ENCODE measurements at regions not wholly inside any gene's neighbourhood (a gene's known extent, or its start where the extent isn't known, plus 50 kb on each side); places are given as distances from the start of the nearest gene placed in this dataset.
A peak's percentile ranks its signal among the peaks of the same experiment; 100 is the strongest.

GRCh38 chr2:5332925-5333324 lies 359.3 kb upstream of the SOX11 start:
- CTCF ChIA-PET: no interaction called here

DNA sequence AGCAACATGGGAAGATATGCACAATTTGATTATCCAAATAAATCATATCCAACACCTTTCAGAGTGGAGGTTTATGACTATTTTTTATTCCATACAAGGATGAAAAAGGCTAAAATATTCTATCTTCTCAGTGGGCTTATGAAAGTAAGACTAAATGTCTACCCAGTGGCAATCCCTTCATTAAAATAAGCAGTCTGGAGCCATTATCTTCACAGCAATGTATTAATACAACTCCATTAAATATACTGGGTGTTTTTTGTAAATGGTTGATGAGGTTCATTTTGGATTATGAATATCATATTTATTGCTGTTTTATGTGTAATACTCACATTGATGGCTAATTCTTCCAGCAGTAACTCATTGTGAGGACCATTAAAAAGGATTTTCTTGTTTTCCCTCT lies 352.7 kb upstream of the SOX11 start:
- Histone ChIP-seq H3K27ac (no peak overlapping the region), H3K4me1 (replicated peaks; ENCODE audit: insufficient read depth) (no peaks in the 10 kb centered on the region), H2AFZ (no peak overlapping the region), H3K9me3 (ENCODE audit: insufficient read depth, low read depth) (no peaks in the 10 kb centered on the region), H3K4me2 (no peak overlapping the region), H3K36me3 (ENCODE audit: low read depth) (no peaks in the 10 kb centered on the region), H4K20me1 (ENCODE audit: insufficient read depth) (no peaks in the 10 kb centered on the region), H3K27me3 (ENCODE audit: insufficient read depth, low read depth) (peaks cover 9% of the 10 kb centered on the region; the same call in 1 of the 2 replicates), H3F3A (ENCODE audit: insufficient read depth, low read depth) (no peaks in the 10 kb centered on the region), H3K4me3 (no peak overlapping the region), H3K9me2 (ENCODE audit: insufficient read depth) (no peaks in the 10 kb centered on the region), H3K79me2 (ENCODE audit: low read depth) (no peaks in the 10 kb centered on the region)
- no TSS peak for BruUV-seq (replicated peaks)
- DNase-seq: no peak
- intact Hi-C loops (cut with micrococcal nuclease; ENCODE audit: unreplicated experiment): no loop called here
- ChIA-PET POLR2A (ENCODE audit: unreplicated experiment) (no interaction called here), CTCF (no interaction called here)
- TF ChIP-seq, protein P1, sequence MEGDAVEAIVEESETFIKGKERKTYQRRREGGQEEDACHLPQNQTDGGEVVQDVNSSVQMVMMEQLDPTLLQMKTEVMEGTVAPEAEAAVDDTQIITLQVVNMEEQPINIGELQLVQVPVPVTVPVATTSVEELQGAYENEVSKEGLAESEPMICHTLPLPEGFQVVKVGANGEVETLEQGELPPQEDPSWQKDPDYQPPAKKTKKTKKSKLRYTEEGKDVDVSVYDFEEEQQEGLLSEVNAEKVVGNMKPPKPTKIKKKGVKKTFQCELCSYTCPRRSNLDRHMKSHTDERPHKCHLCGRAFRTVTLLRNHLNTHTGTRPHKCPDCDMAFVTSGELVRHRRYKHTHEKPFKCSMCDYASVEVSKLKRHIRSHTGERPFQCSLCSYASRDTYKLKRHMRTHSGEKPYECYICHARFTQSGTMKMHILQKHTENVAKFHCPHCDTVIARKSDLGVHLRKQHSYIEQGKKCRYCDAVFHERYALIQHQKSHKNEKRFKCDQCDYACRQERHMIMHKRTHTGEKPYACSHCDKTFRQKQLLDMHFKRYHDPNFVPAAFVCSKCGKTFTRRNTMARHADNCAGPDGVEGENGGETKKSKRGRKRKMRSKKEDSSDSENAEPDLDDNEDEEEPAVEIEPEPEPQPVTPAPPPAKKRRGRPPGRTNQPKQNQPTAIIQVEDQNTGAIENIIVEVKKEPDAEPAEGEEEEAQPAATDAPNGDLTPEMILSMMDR (conservative IDR thresholded peaks at IDR 0.05): no peak
- no peak for TF ChIP-seq EZH2 (IDR thresholded peaks at IDR 0.05; ENCODE audit: low read depth)

More at GRCh38 chr2:5332925-5333324, 359.3 kb upstream of the SOX11 start:
- no peak overlapping the region for H2AFZ ChIP-seq
- no peaks in the 10 kb centered on the region for H3K79me2 ChIP-seq (ENCODE audit: low read depth)
- H3K36me3 ChIP-seq (ENCODE audit: low read depth): no peaks in the 10 kb centered on the region
- BruUV-seq (replicated peaks): no TSS peak
- H4K20me1 ChIP-seq (ENCODE audit: insufficient read depth): no peaks in the 10 kb centered on the region
- no peaks in the 10 kb centered on the region for H3K4me1 ChIP-seq (replicated peaks; ENCODE audit: insufficient read depth)
- POLR2A ChIA-PET (ENCODE audit: unreplicated experiment): no interaction called here
- H3K4me3 ChIP-seq: no peak overlapping the region
- no peaks in the 10 kb centered on the region for H3F3A ChIP-seq (ENCODE audit: insufficient read depth, low read depth)
- DNase-seq: no peak
- TF ChIP-seq, protein P1 (conservative IDR thresholded peaks at IDR 0.05): no peak
- TF ChIP-seq EZH2 (IDR thresholded peaks at IDR 0.05; ENCODE audit: low read depth): no peak
- H3K9me2 ChIP-seq (ENCODE audit: insufficient read depth): no peaks in the 10 kb centered on the region
- no peaks in the 10 kb centered on the region for H3K9me3 ChIP-seq (ENCODE audit: insufficient read depth, low read depth)
- peaks cover 9% of the 10 kb centered on the region; the same call in 1 of the 2 replicates for H3K27me3 ChIP-seq (ENCODE audit: insufficient read depth, low read depth)
- H3K4me2 ChIP-seq: no peak overlapping the region
- intact Hi-C loops (cut with micrococcal nuclease; ENCODE audit: unreplicated experiment): no loop called here
- H3K27ac ChIP-seq: no peak overlapping the region

- ChIA-PET POLR2A (ENCODE audit: unreplicated experiment) (no interaction called here), CTCF (no interaction called here)
- Histone ChIP-seq H3K4me1 (replicated peaks; ENCODE audit: insufficient read depth) (no peaks in the 10 kb centered on the region), H2AFZ (0 out of 2 replicates have a peak overlapping the region, but pooled peaks have one; percentile 48), H3K4me2 (no peak overlapping the region), H3K36me3 (ENCODE audit: low read depth) (no peaks in the 10 kb centered on the region), H4K20me1 (ENCODE audit: insufficient read depth) (no peaks in the 10 kb centered on the region), H3K9me3 (ENCODE audit: insufficient read depth, low read depth) (no peaks in the 10 kb centered on the region; the same call in 1 of the 2 replicates), H3F3A (ENCODE audit: insufficient read depth, low read depth) (no peaks in the 10 kb centered on the region), H3K9me2 (ENCODE audit: insufficient read depth) (no peaks in the 10 kb centered on the region), H3K79me2 (ENCODE audit: low read depth) (no peaks in the 10 kb centered on the region), H3K4me3 (no peak overlapping the region), H3K27me3 (ENCODE audit: insufficient read depth, low read depth) (no peaks in the 10 kb centered on the region), H3K27ac (no peak overlapping the region)
- no peak for TF ChIP-seq EZH2 (IDR thresholded peaks at IDR 0.05; ENCODE audit: low read depth)
- TF ChIP-seq, protein P1 (conservative IDR thresholded peaks at IDR 0.05): no peak
- BruUV-seq (replicated peaks): no TSS peak
- intact Hi-C loops (cut with micrococcal nuclease; ENCODE audit: unreplicated experiment): no loop called here
- no peak for DNase-seq
Measured at GRCh38 chr2:5343785-5344335, 348.3 kb upstream of the SOX11 start.
